ENCODE measurements at regions not wholly inside any gene's neighbourhood (a gene's known extent, or its start where the extent isn't known, plus 50 kb on each side); places are given as distances from the start of the nearest gene placed in this dataset.

- TF ChIP-seq CTCF (IDR thresholded peaks at IDR 0.05; ENCODE audit: low read length, missing control alignments) = no peak
- peak; percentile 49 for DNase-seq (ENCODE audit: low read depth)
- no peak overlapping the region for H3K4me3 ChIP-seq (replicated peaks; ENCODE audit: low read depth, low read length)
These were observed 398.7 kb upstream of the MARCKS start for GRCh38 chr6:113458368-113459010.

- TF ChIP-seq CTCF (IDR thresholded peaks at IDR 0.05; ENCODE audit: low read length, missing control alignments) = peak; percentile 40
- DNase-seq (ENCODE audit: low read depth) = peak; percentile 34
- no peak overlapping the region for H3K4me3 ChIP-seq (replicated peaks; ENCODE audit: low read depth, low read length)
These were observed 395.8 kb upstream of the MARCKS start for GRCh38 chr6:113461153-113461932.

- no peak for TF ChIP-seq CTCF (IDR thresholded peaks at IDR 0.05; ENCODE audit: low read length, missing control alignments)
- no peak for DNase-seq (ENCODE audit: low read depth)
- no peak overlapping the region for H3K4me3 ChIP-seq (replicated peaks; ENCODE audit: low read depth, low read length)
These were observed 392.6 kb upstream of the MARCKS start for GRCh38 chr6:113464536-113464935.

GRCh38 chr6:113464960-113465359 lies 392.2 kb upstream of the MARCKS start:
- DNase-seq (ENCODE audit: low read depth) = peak; percentile 74
- no peak overlapping the region for H3K4me3 ChIP-seq (replicated peaks; ENCODE audit: low read depth, low read length)

GRCh38 chr6:113466526-113466925 lies 390.6 kb upstream of the MARCKS start:
- no peak for DNase-seq (ENCODE audit: low read depth)
- no peak overlapping the region for H3K4me3 ChIP-seq (replicated peaks; ENCODE audit: low read depth, low read length)
- no peak for TF ChIP-seq CTCF (IDR thresholded peaks at IDR 0.05; ENCODE audit: low read length, missing control alignments)

More at GRCh38 chr6:113464960-113465359, 392.2 kb upstream of the MARCKS start:
- TF ChIP-seq CTCF (IDR thresholded peaks at IDR 0.05; ENCODE audit: low read length, missing control alignments) = no peak

- no peak for TF ChIP-seq CTCF (IDR thresholded peaks at IDR 0.05; ENCODE audit: low read length, missing control alignments)
- no peak for DNase-seq (ENCODE audit: low read depth)
- no peak overlapping the region for H3K4me3 ChIP-seq (replicated peaks; ENCODE audit: low read depth, low read length)
These were observed 381.8 kb upstream of the MARCKS start for GRCh38 chr6:113475392-113475791.
